ENCODE measurements at regions not wholly inside any gene's neighbourhood (a gene's known extent, or its start where the extent isn't known, plus 50 kb on each side); places are given as distances from the start of the nearest gene placed in this dataset.
"Not testable (repeated sequence)": the region's sequence is repeated elsewhere in the genome, so short reads cannot be mapped to it uniquely, and the experiment has no call there.

- no peaks in the 10 kb centered on the region for H3K9me3 ChIP-seq (ENCODE audit: control insufficient read depth, low read depth, low read length)
- no peaks in the 10 kb centered on the region for H3K4me1 ChIP-seq (ENCODE audit: control insufficient read depth, low read depth, low read length)
- H3K9ac ChIP-seq (ENCODE audit: low read length), result no peak overlapping the region
- no peak overlapping the region for H3K4me3 ChIP-seq (ENCODE audit: low read length)
- H3K36me3 ChIP-seq (ENCODE audit: control insufficient read depth, low read depth, low read length), result no peaks in the 10 kb centered on the region
- H3K27ac ChIP-seq (ENCODE audit: low read length), result no peak overlapping the region
- H3K27me3 ChIP-seq (ENCODE audit: control insufficient read depth, insufficient read depth, low read length), result no peaks in the 10 kb centered on the region
Observed at GRCh38 chr6:28664870-28665396, 139.3 kb downstream of the GPX5 start.

- no peak overlapping the region for H3K4me3 ChIP-seq (ENCODE audit: low read length)
- no peak overlapping the region for H3K9ac ChIP-seq (ENCODE audit: low read length)
- no peak overlapping the region for H3K27ac ChIP-seq (ENCODE audit: low read length)
- peaks cover 3% of the 10 kb centered on the region for H3K4me1 ChIP-seq (ENCODE audit: control insufficient read depth, low read depth, low read length)
- H3K36me3 ChIP-seq (ENCODE audit: control insufficient read depth, low read depth, low read length), result no peaks in the 10 kb centered on the region
- H3K9me3 ChIP-seq (ENCODE audit: control insufficient read depth, low read depth, low read length), result no peaks in the 10 kb centered on the region
- H3K27me3 ChIP-seq (ENCODE audit: control insufficient read depth, insufficient read depth, low read length), result peaks cover 21% of the 10 kb centered on the region
Observed at GRCh38 chr6:28673417-28673786, 147.7 kb downstream of the GPX5 start.

- H3K27me3 ChIP-seq (ENCODE audit: control insufficient read depth, insufficient read depth, low read length), result peaks cover 21% of the 10 kb centered on the region
- H3K4me1 ChIP-seq (ENCODE audit: control insufficient read depth, low read depth, low read length), result peaks cover 3% of the 10 kb centered on the region
- no peak overlapping the region for H3K27ac ChIP-seq (ENCODE audit: low read length)
- H3K36me3 ChIP-seq (ENCODE audit: control insufficient read depth, low read depth, low read length), result no peaks in the 10 kb centered on the region
- peak overlapping the region; percentile 81 for H3K9ac ChIP-seq (ENCODE audit: low read length)
- H3K9me3 ChIP-seq (ENCODE audit: control insufficient read depth, low read depth, low read length), result no peaks in the 10 kb centered on the region
- H3K4me3 ChIP-seq (ENCODE audit: low read length), result peak overlapping the region; percentile 99
Observed at GRCh38 chr6:28673787-28674671, 148.3 kb downstream of the GPX5 start.

- Histone ChIP-seq H3K4me1 (ENCODE audit: control insufficient read depth, low read depth, low read length) (peaks cover 3% of the 10 kb centered on the region), H3K4me3 (ENCODE audit: low read length) (no peak overlapping the region), H3K27me3 (ENCODE audit: control insufficient read depth, insufficient read depth, low read length) (peaks cover 21% of the 10 kb centered on the region), H3K9me3 (ENCODE audit: control insufficient read depth, low read depth, low read length) (no peaks in the 10 kb centered on the region), H3K9ac (ENCODE audit: low read length) (no peak overlapping the region), H3K36me3 (ENCODE audit: control insufficient read depth, low read depth, low read length) (no peaks in the 10 kb centered on the region), H3K27ac (ENCODE audit: low read length) (no peak overlapping the region)
Observed at GRCh38 chr6:28675600-28675999, 149.9 kb downstream of the GPX5 start.

GRCh38 chr6:28682542-28682941 is 156.9 kb downstream of the GPX5 start:
- Histone ChIP-seq H3K4me3 (ENCODE audit: low read length) (no peak overlapping the region), H3K4me1 (ENCODE audit: control insufficient read depth, low read depth, low read length) (no peaks in the 10 kb centered on the region)

GRCh38 chr6:28682956-28683685 is 157.4 kb downstream of the GPX5 start:
- not testable (repeated sequence) for H3K27ac ChIP-seq (ENCODE audit: low read length); H3K36me3 ChIP-seq (ENCODE audit: control insufficient read depth, low read depth, low read length); H3K4me3 ChIP-seq (ENCODE audit: low read length); H3K9me3 ChIP-seq (ENCODE audit: control insufficient read depth, low read depth, low read length); H3K4me1 ChIP-seq (ENCODE audit: control insufficient read depth, low read depth, low read length); H3K9ac ChIP-seq (ENCODE audit: low read length); H3K27me3 ChIP-seq (ENCODE audit: control insufficient read depth, insufficient read depth, low read length)

More at GRCh38 chr6:28682542-28682941, 156.9 kb downstream of the GPX5 start:
- H3K27ac ChIP-seq (ENCODE audit: low read length), result no peak overlapping the region
- H3K9ac ChIP-seq (ENCODE audit: low read length), result no peak overlapping the region
- H3K9me3 ChIP-seq (ENCODE audit: control insufficient read depth, low read depth, low read length), result no peaks in the 10 kb centered on the region
- no peaks in the 10 kb centered on the region for H3K27me3 ChIP-seq (ENCODE audit: control insufficient read depth, insufficient read depth, low read length)
- H3K36me3 ChIP-seq (ENCODE audit: control insufficient read depth, low read depth, low read length), result no peaks in the 10 kb centered on the region

GRCh38 chr6:28683945-28684538 is 158.4 kb downstream of the GPX5 start:
- no peaks in the 10 kb centered on the region for H3K36me3 ChIP-seq (ENCODE audit: control insufficient read depth, low read depth, low read length)
- H3K4me3 ChIP-seq (ENCODE audit: low read length), result no peak overlapping the region
- H3K27ac ChIP-seq (ENCODE audit: low read length), result no peak overlapping the region
- no peaks in the 10 kb centered on the region for H3K4me1 ChIP-seq (ENCODE audit: control insufficient read depth, low read depth, low read length)
- no peak overlapping the region for H3K9ac ChIP-seq (ENCODE audit: low read length)
- no peaks in the 10 kb centered on the region for H3K9me3 ChIP-seq (ENCODE audit: control insufficient read depth, low read depth, low read length)
- no peaks in the 10 kb centered on the region for H3K27me3 ChIP-seq (ENCODE audit: control insufficient read depth, insufficient read depth, low read length)

- H3K9me3 ChIP-seq (ENCODE audit: control insufficient read depth, low read depth, low read length); H3K27me3 ChIP-seq (ENCODE audit: control insufficient read depth, insufficient read depth, low read length); H3K9ac ChIP-seq (ENCODE audit: low read length); H3K4me1 ChIP-seq (ENCODE audit: control insufficient read depth, low read depth, low read length); H3K36me3 ChIP-seq (ENCODE audit: control insufficient read depth, low read depth, low read length); H3K4me3 ChIP-seq (ENCODE audit: low read length); H3K27ac ChIP-seq (ENCODE audit: low read length): not testable (repeated sequence)
Observed at GRCh38 chr6:28685960-28686359, 160.3 kb downstream of the GPX5 start.

GRCh38 chr6:28686446-28687027 is 160.9 kb downstream of the GPX5 start:
- not testable (repeated sequence) for H3K4me3 ChIP-seq (ENCODE audit: low read length); H3K27me3 ChIP-seq (ENCODE audit: control insufficient read depth, insufficient read depth, low read length); H3K9me3 ChIP-seq (ENCODE audit: control insufficient read depth, low read depth, low read length); H3K36me3 ChIP-seq (ENCODE audit: control insufficient read depth, low read depth, low read length); H3K9ac ChIP-seq (ENCODE audit: low read length); H3K27ac ChIP-seq (ENCODE audit: low read length); H3K4me1 ChIP-seq (ENCODE audit: control insufficient read depth, low read depth, low read length)

GRCh38 chr6:28687309-28687981 is 161.8 kb downstream of the GPX5 start:
- H3K4me3 ChIP-seq (ENCODE audit: low read length); H3K4me1 ChIP-seq (ENCODE audit: control insufficient read depth, low read depth, low read length); H3K9me3 ChIP-seq (ENCODE audit: control insufficient read depth, low read depth, low read length); H3K9ac ChIP-seq (ENCODE audit: low read length); H3K27ac ChIP-seq (ENCODE audit: low read length); H3K27me3 ChIP-seq (ENCODE audit: control insufficient read depth, insufficient read depth, low read length); H3K36me3 ChIP-seq (ENCODE audit: control insufficient read depth, low read depth, low read length): not testable (repeated sequence)

GRCh38 chr6:28691991-28692390 is 166.3 kb downstream of the GPX5 start:
- not testable (repeated sequence) for H3K4me3 ChIP-seq (ENCODE audit: low read length); H3K4me1 ChIP-seq (ENCODE audit: control insufficient read depth, low read depth, low read length); H3K36me3 ChIP-seq (ENCODE audit: control insufficient read depth, low read depth, low read length); H3K9ac ChIP-seq (ENCODE audit: low read length); H3K9me3 ChIP-seq (ENCODE audit: control insufficient read depth, low read depth, low read length); H3K27ac ChIP-seq (ENCODE audit: low read length)
- H3K27me3 ChIP-seq (ENCODE audit: control insufficient read depth, insufficient read depth, low read length), result peaks cover 37% of the 10 kb centered on the region

Data from iPS-18a (cell line).